ENCODE measurements at regions not wholly inside any gene's neighbourhood (a gene's known extent, or its start where the extent isn't known, plus 50 kb on each side); places are given as distances from the start of the nearest gene placed in this dataset.

- Histone ChIP-seq H3K4me3 (ENCODE audit: low read length in 2 of 2) (no peak overlapping the region), H2BK15ac (ENCODE audit: low read length) (no peak overlapping the region), H3K23ac (ENCODE audit: low read depth, low read length, poor library complexity) (no peak overlapping the region), H3K9ac (ENCODE audit: low read depth, low read length, poor library complexity) (no peak overlapping the region), H3K14ac (ENCODE audit: low read length) (no peak overlapping the region), H3K18ac (ENCODE audit: low read length) (no peak overlapping the region), H2BK5ac (ENCODE audit: low read length) (no peak overlapping the region), H3K4me2 (ENCODE audit: insufficient read depth, low read length, poor library complexity, severe bottlenecking) (no peak overlapping the region), H2BK120ac (ENCODE audit: low read depth, low read length) (no peak overlapping the region), H3K27me3 (ENCODE audit: control insufficient read depth in 3 of 3, insufficient read depth in 3 of 3, low read depth in 1 of 3, low read length in 3 of 3) (no peaks in the 10 kb centered on the region), H3K36me3 (replicated peaks in 1 of 2; ENCODE audit: control insufficient read depth in 2 of 2, insufficient read depth in 2 of 2, low read length in 2 of 2) (no peaks in the 10 kb centered on the region), H3K9me3 (replicated peaks in 1 of 2; ENCODE audit: control insufficient read depth in 2 of 2, insufficient read depth in 1 of 2, low read depth in 1 of 2, low read length in 2 of 2) (peaks cover 0 to 2% of the 10 kb centered on the region in 2 donors), H4K8ac (ENCODE audit: low read depth, low read length) (no peak overlapping the region), H3K79me1 (ENCODE audit: low read depth, low read length) (no peaks in the 10 kb centered on the region), H2BK12ac (ENCODE audit: low read length) (no peak overlapping the region), H2AK5ac (ENCODE audit: low read depth, low read length) (no peak overlapping the region), H3K4me1 (ENCODE audit: control insufficient read depth in 2 of 2, insufficient read depth in 1 of 2, low read depth in 1 of 2, low read length in 2 of 2) (peaks cover 8 to 18% of the 10 kb centered on the region in 2 donors), H4K91ac (ENCODE audit: low read depth, low read length, poor library complexity) (no peak overlapping the region), H2AFZ (ENCODE audit: low read length) (peak overlapping the region; percentile 74), H3K27ac (replicated peaks; ENCODE audit: low read length) (no peak overlapping the region), H3K4ac (ENCODE audit: low read length) (no peak overlapping the region)
- no peak for DNase-seq (ENCODE audit: low spot score)
Measured at GRCh38 chr2:74763962-74764428, 69.9 kb upstream of the HK2 start.

GRCh38 chr2:74764429-74765272, 69.3 kb upstream of the HK2 start:
- peaks cover 0 to 2% of the 10 kb centered on the region in 2 donors for H3K9me3 ChIP-seq (replicated peaks in 1 of 2; ENCODE audit: control insufficient read depth in 2 of 2, insufficient read depth in 1 of 2, low read depth in 1 of 2, low read length in 2 of 2)
- no peak overlapping the region for H4K8ac ChIP-seq (ENCODE audit: low read depth, low read length)
- no peak overlapping the region for H3K18ac ChIP-seq (ENCODE audit: low read length)
- no peak overlapping the region for H3K14ac ChIP-seq (ENCODE audit: low read length)
- peaks cover 8 to 18% of the 10 kb centered on the region in 2 donors for H3K4me1 ChIP-seq (ENCODE audit: control insufficient read depth in 2 of 2, insufficient read depth in 1 of 2, low read depth in 1 of 2, low read length in 2 of 2)
- H3K4me2 ChIP-seq (ENCODE audit: insufficient read depth, low read length, poor library complexity, severe bottlenecking) = no peak overlapping the region
- no peak overlapping the region for H2BK12ac ChIP-seq (ENCODE audit: low read length)
- DNase-seq (ENCODE audit: low spot score) = no peak
- H3K27me3 ChIP-seq (ENCODE audit: control insufficient read depth in 3 of 3, insufficient read depth in 3 of 3, low read depth in 1 of 3, low read length in 3 of 3) = no peaks in the 10 kb centered on the region
- WGBS, 2 donors (ENCODE audit: extremely low coverage in 2 of 2, insufficient read length in 2 of 2, insufficient replicate concordance in 1 of 2) = no CpG with 5 or more reads among the region's 5 CpGs
- H4K91ac ChIP-seq (ENCODE audit: low read depth, low read length, poor library complexity) = no peak overlapping the region
- no peak overlapping the region for H2AK5ac ChIP-seq (ENCODE audit: low read depth, low read length)
- H3K9ac ChIP-seq (ENCODE audit: low read depth, low read length, poor library complexity) = no peak overlapping the region
- H3K27ac ChIP-seq (replicated peaks; ENCODE audit: low read length) = no peak overlapping the region
- no peak overlapping the region for H2BK5ac ChIP-seq (ENCODE audit: low read length)
- H3K23ac ChIP-seq (ENCODE audit: low read depth, low read length, poor library complexity) = no peak overlapping the region
- H3K79me1 ChIP-seq (ENCODE audit: low read depth, low read length) = no peaks in the 10 kb centered on the region
- H3K36me3 ChIP-seq (replicated peaks in 1 of 2; ENCODE audit: control insufficient read depth in 2 of 2, insufficient read depth in 2 of 2, low read length in 2 of 2) = no peaks in the 10 kb centered on the region
- no peak overlapping the region for H2BK120ac ChIP-seq (ENCODE audit: low read depth, low read length)
- H2AFZ ChIP-seq (ENCODE audit: low read length) = peak overlapping the region; percentile 74
- H3K4me3 ChIP-seq (ENCODE audit: low read length in 2 of 2) = no peak overlapping the region
- no peak overlapping the region for H2BK15ac ChIP-seq (ENCODE audit: low read length)
- no peak overlapping the region for H3K4ac ChIP-seq (ENCODE audit: low read length)

GRCh38 chr2:74766780-74767179, 67.1 kb upstream of the HK2 start:
- Histone ChIP-seq H3K23ac (ENCODE audit: low read depth, low read length, poor library complexity) (no peak overlapping the region), H3K4me1 (ENCODE audit: control insufficient read depth in 2 of 2, insufficient read depth in 1 of 2, low read depth in 1 of 2, low read length in 2 of 2) (peaks cover 8 to 18% of the 10 kb centered on the region in 2 donors), H2BK5ac (ENCODE audit: low read length) (no peak overlapping the region), H2BK12ac (ENCODE audit: low read length) (no peak overlapping the region), H2BK120ac (ENCODE audit: low read depth, low read length) (no peak overlapping the region), H2AK5ac (ENCODE audit: low read depth, low read length) (peak overlapping the region; percentile 46), H3K4ac (ENCODE audit: low read length) (no peak overlapping the region), H3K4me3 (ENCODE audit: low read length in 2 of 2) (no peak overlapping the region), H3K18ac (ENCODE audit: low read length) (no peak overlapping the region), H2BK15ac (ENCODE audit: low read length) (peak overlapping the region; percentile 53), H4K91ac (ENCODE audit: low read depth, low read length, poor library complexity) (no peak overlapping the region), H2AFZ (ENCODE audit: low read length) (no peak overlapping the region), H3K4me2 (ENCODE audit: insufficient read depth, low read length, poor library complexity, severe bottlenecking) (no peak overlapping the region), H3K14ac (ENCODE audit: low read length) (no peak overlapping the region), H3K9ac (ENCODE audit: low read depth, low read length, poor library complexity) (peak overlapping the region; percentile 33), H3K79me1 (ENCODE audit: low read depth, low read length) (no peaks in the 10 kb centered on the region), H3K27ac (replicated peaks; ENCODE audit: low read length) (no peak overlapping the region), H3K36me3 (replicated peaks in 1 of 2; ENCODE audit: control insufficient read depth in 2 of 2, insufficient read depth in 2 of 2, low read length in 2 of 2) (no peaks in the 10 kb centered on the region), H3K27me3 (ENCODE audit: control insufficient read depth in 3 of 3, insufficient read depth in 3 of 3, low read depth in 1 of 3, low read length in 3 of 3) (no peaks in the 10 kb centered on the region), H4K8ac (ENCODE audit: low read depth, low read length) (no peak overlapping the region), H3K9me3 (replicated peaks in 1 of 2; ENCODE audit: control insufficient read depth in 2 of 2, insufficient read depth in 1 of 2, low read depth in 1 of 2, low read length in 2 of 2) (peaks cover 0 to 2% of the 10 kb centered on the region in 2 donors)
- no peak for DNase-seq (ENCODE audit: low spot score)
- WGBS, 2 donors (ENCODE audit: extremely low coverage in 2 of 2, insufficient read length in 2 of 2, insufficient replicate concordance in 1 of 2) = no CpG with 5 or more reads among the region's 3 CpGs

DNA sequence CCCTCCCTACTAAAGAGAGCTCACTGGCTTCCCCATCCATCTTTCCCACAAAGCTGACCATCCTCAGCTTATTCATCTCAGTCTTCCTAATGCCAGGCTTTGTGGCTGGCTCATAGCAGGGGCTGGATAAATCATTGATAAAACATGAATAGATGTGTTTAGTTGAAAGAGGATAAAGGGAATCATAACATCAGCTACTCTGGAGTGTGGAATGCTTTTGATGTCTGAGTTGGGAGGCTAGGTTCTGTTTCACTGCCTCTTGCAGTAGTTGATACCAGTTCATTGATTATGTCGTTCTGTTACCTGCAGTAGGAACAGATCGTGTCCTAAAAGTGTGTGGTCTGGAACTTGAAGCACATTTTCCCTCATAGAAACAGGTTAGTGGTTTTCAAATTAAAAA, 66.3 kb upstream of the HK2 start:
- Histone ChIP-seq H3K9ac (ENCODE audit: low read depth, low read length, poor library complexity) (no peak overlapping the region), H4K91ac (ENCODE audit: low read depth, low read length, poor library complexity) (no peak overlapping the region), H3K4me2 (ENCODE audit: insufficient read depth, low read length, poor library complexity, severe bottlenecking) (no peak overlapping the region), H3K27me3 (ENCODE audit: control insufficient read depth in 3 of 3, insufficient read depth in 3 of 3, low read depth in 1 of 3, low read length in 3 of 3) (no peaks in the 10 kb centered on the region), H3K79me1 (ENCODE audit: low read depth, low read length) (no peaks in the 10 kb centered on the region), H3K9me3 (replicated peaks in 1 of 2; ENCODE audit: control insufficient read depth in 2 of 2, insufficient read depth in 1 of 2, low read depth in 1 of 2, low read length in 2 of 2) (peaks cover 0 to 2% of the 10 kb centered on the region in 2 donors), H3K4ac (ENCODE audit: low read length) (no peak overlapping the region), H3K4me3 (ENCODE audit: low read length in 2 of 2) (no peak overlapping the region), H2AK5ac (ENCODE audit: low read depth, low read length) (no peak overlapping the region), H3K4me1 (ENCODE audit: control insufficient read depth in 2 of 2, insufficient read depth in 1 of 2, low read depth in 1 of 2, low read length in 2 of 2) (peaks cover 8 to 18% of the 10 kb centered on the region in 2 donors), H3K14ac (ENCODE audit: low read length) (no peak overlapping the region), H2AFZ (ENCODE audit: low read length) (no peak overlapping the region), H3K23ac (ENCODE audit: low read depth, low read length, poor library complexity) (no peak overlapping the region), H2BK12ac (ENCODE audit: low read length) (no peak overlapping the region), H3K36me3 (replicated peaks in 1 of 2; ENCODE audit: control insufficient read depth in 2 of 2, insufficient read depth in 2 of 2, low read length in 2 of 2) (no peaks in the 10 kb centered on the region), H3K27ac (replicated peaks; ENCODE audit: low read length) (no peak overlapping the region), H2BK5ac (ENCODE audit: low read length) (no peak overlapping the region), H2BK15ac (ENCODE audit: low read length) (no peak overlapping the region), H2BK120ac (ENCODE audit: low read depth, low read length) (no peak overlapping the region), H4K8ac (ENCODE audit: low read depth, low read length) (no peak overlapping the region), H3K18ac (ENCODE audit: low read length) (no peak overlapping the region)
- WGBS, 2 donors (ENCODE audit: extremely low coverage in 2 of 2, insufficient read length in 2 of 2, insufficient replicate concordance in 1 of 2) = no CpG with 5 or more reads among the region's 2 CpGs
- no peak for DNase-seq (ENCODE audit: low spot score)

Measured in neuronal stem cell (in vitro differentiated cells).